Amygdala (tissue), 56 donors: ENCODE measurements at regions not wholly inside any gene's neighbourhood (a gene's known extent, or its start where the extent isn't known, plus 50 kb on each side); places are given as distances from the start of the nearest gene placed in this dataset.

Source experiments
- DNase-seq, 56 donors: peaks; one replicate each; lab custom pipeline; 2025; lab: John Stamatoyannopoulos, UW

- no peak for DNase-seq
These were observed 93.5 kb downstream of the CEBPB start for GRCh38 chr20:50283922-50284810.

DNA sequence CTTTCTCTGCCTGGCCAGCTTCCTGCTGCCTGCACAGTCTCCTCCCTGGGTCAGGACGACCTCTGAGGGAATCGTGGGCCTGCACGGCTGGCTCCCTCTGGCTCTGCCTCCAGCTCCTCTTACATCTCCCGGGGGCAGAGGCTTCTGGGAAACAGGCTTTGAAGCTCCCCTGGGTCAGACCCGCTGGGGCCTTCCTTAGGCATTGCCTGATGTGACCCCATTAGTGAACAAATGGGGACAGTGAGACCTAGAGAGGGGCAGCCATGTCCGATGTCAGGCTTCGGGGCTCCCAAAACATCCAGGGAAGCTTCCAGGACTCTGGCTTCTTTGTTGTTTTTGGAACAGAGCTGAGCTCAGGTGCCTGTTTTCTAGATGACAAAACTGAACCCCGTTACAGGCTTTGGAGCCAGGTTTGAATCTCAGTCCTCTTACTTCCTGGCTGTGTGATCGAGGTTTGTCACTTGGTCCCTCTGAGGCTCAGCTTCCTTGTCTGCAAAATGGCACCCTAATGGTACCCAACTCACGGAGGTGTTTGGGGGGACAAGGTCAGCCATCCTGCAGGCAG lies 94.3 kb downstream of the CEBPB start:
- no peak for DNase-seq

- DNase-seq: no peak
These were observed 94.9 kb downstream of the CEBPB start for GRCh38 chr20:50285376-50286173.

DNA sequence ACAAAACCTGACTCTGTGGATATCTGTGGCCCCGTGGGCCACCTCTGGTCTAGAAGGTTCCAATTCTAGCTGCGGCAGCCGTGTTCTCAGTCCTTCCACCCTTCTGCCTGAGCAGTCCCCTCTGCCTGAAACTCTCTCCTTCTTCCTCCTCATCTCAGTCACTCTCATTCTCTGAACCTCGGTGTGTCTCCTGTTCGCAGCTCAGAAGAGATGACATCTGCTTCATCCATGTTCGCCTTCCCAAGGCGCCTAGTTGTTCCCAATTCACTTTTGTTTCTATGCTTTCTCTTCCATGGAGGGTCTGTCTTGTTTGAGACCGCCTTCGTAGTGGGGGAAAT lies 95.5 kb downstream of the CEBPB start:
- no peak for DNase-seq

DNA sequence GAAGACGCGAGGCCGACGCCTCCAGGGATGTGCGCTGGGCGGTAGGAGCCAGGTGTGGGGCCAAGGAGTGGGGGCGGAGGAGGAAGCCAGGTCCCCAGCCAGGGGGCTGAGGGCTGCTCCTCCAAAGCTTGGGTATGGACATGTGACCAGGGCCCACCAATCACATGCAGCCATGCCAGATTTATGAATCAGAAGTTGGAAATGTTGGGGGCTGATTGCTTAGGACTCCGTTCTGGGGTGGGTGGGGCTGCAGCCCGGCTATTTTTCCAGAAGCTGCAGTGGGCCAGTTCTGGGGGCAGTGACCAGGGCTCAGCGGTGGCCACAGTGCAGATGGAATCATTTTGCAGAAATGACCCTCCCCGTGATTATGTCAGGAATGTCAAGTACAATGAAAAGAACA lies 96.0 kb downstream of the CEBPB start:
- DNase-seq: peak in 1 of 56 donors; percentile 32

- no peak for DNase-seq
These were observed 96.9 kb downstream of the CEBPB start for GRCh38 chr20:50287512-50287911.

GRCh38 chr20:50288128-50288623 lies 97.5 kb downstream of the CEBPB start:
- DNase-seq: no peak

GRCh38 chr20:50289581-50289980 lies 99.0 kb downstream of the CEBPB start:
- no peak for DNase-seq

- no peak for DNase-seq
These were observed 99.5 kb downstream of the CEBPB start for GRCh38 chr20:50290112-50290511.

DNA sequence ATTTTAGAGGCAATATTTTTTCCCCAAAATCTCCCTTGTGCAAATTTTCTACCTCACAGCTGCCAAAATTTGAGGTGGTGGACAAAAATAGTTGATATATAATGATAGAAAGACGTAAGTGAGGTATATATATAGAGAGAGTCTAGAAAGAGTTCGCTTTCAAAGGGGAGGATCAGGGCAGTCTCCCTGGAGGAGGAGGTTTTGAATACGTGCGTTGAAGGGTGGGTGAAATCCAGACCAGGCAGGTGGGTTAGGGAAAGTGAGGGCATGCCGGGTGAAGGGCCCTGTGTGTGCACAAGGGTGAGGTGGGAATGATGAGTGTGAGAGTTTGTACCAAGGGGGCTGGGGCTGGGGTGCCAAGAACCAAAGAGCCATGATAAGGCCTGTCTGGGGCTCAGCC lies 100.2 kb downstream of the CEBPB start:
- DNase-seq: no peak

GRCh38 chr20:50291254-50292078 lies 100.8 kb downstream of the CEBPB start:
- DNase-seq: no peak

DNA sequence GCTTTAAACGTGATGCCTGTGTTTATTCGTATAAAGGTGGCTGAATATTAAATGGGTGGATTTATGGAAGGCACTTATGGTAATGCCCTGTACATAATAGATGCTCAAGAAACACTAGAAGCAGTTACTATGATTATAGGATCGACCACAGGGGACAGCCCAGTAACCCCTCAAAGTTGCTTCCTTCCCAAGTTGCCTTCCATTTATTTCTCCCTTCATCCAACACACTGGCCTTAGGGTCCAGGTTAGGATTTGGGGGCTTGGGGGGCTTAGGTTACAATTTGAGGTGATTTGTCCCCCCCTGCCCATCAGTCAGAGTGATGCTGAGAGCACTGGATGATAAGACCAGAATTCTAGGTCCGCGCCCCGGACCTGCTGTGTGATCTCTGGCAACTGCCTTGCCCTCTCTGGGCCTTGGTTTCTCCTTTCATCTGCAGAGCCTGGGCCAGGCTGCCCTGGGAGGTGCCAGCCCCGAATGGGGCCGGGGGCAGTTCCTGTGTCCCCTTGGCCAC lies 101.5 kb downstream of the CEBPB start:
- no peak for DNase-seq

DNA sequence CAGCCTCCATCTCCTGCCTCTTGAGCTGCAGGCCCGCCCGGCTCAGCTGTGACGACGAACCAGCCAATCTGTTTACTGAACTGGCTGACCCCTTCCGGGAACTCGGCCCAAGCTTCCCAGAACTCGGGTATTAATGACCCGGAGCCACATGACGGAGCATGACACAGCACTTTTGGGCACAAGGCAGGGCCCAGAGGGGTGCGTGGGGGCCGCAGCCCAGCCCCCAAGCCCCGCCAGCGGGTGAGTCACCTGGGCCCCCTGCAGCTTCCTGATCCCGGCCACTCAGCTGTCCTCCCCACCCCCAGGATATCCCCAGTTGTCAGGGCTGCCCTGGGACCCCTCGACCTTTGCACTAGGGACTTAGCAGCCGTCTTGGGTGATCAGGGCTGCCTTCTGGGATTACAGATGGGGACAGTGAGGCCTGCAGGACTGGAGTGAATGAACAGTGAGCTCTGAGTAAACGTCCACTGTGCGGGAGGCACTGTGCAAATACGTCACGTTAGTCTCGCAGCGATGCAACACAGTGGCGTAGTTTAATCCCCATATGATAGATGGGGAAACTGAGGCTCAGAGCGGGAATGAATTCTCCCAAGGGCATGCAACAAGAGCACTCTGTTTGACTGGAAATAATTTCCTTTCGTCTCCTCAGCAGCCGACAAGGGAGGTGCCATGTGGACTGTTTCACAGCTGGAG lies 102.1 kb downstream of the CEBPB start:
- DNase-seq: peak in 49 of 56 donors; percentile 10 to 85 (median 62)

GRCh38 chr20:50293284-50294139 lies 102.9 kb downstream of the CEBPB start:
- DNase-seq: no peak

- no peak for DNase-seq
These were observed 103.8 kb downstream of the CEBPB start for GRCh38 chr20:50294164-50295088.

- DNase-seq: no peak
These were observed 104.7 kb downstream of the CEBPB start for GRCh38 chr20:50295345-50295744.

- DNase-seq: peak in 11 of 56 donors; percentile 19 to 57 (median 38)
These were observed 105.3 kb downstream of the CEBPB start for GRCh38 chr20:50295762-50296449.
